IPS DF 4.7 (cell line): ENCODE measurements at regions not wholly inside any gene's neighbourhood (a gene's known extent, or its start where the extent isn't known, plus 50 kb on each side); places are given as distances from the start of the nearest gene placed in this dataset.

Experiments
- DNase-seq: peaks from one replicate; pipeline ENCODE4 v3.0.0-alpha.2; 2013; ENCODE audit warnings: low spot score; ENCODE audit errors: extremely low read depth

DNA sequence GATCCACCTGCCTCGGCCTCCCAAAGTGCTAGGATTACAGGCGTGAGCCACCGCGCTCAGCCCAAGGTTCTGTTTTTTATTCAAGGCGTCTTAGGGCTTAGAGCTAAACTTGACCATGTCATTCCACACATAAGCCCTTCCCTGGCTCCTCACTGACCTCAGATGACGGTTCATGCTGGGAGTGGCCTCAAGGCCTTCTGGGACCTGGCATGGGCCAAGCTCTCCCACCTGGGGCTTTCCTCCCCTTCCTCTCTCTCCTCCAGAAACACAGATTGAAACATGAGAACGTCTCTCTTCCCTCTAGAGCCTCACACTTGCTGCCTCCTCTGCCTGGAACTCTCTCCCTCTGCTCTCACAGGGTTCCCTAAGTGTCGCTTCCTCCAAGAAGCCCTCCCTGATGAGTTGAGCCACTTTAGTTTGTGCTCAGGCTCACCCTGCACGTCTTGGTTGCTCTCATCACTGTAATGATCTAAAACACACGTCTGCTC is 155.6 kb upstream of the IER5L start:
- DNase-seq: no peak

GRCh38 chr9:129332581-129332980 is 154.5 kb upstream of the IER5L start:
- DNase-seq: no peak

- DNase-seq: no peak
Measured at GRCh38 chr9:129331772-129332500, 153.9 kb upstream of the IER5L start.

GRCh38 chr9:129331493-129331765 is 153.4 kb upstream of the IER5L start:
- DNase-seq: no peak

GRCh38 chr9:129330711-129331492 is 152.8 kb upstream of the IER5L start:
- no peak for DNase-seq

GRCh38 chr9:129328355-129329042 is 150.4 kb upstream of the IER5L start:
- no peak for DNase-seq

- DNase-seq: no peak
Measured at GRCh38 chr9:129327552-129328328, 149.7 kb upstream of the IER5L start.

DNA sequence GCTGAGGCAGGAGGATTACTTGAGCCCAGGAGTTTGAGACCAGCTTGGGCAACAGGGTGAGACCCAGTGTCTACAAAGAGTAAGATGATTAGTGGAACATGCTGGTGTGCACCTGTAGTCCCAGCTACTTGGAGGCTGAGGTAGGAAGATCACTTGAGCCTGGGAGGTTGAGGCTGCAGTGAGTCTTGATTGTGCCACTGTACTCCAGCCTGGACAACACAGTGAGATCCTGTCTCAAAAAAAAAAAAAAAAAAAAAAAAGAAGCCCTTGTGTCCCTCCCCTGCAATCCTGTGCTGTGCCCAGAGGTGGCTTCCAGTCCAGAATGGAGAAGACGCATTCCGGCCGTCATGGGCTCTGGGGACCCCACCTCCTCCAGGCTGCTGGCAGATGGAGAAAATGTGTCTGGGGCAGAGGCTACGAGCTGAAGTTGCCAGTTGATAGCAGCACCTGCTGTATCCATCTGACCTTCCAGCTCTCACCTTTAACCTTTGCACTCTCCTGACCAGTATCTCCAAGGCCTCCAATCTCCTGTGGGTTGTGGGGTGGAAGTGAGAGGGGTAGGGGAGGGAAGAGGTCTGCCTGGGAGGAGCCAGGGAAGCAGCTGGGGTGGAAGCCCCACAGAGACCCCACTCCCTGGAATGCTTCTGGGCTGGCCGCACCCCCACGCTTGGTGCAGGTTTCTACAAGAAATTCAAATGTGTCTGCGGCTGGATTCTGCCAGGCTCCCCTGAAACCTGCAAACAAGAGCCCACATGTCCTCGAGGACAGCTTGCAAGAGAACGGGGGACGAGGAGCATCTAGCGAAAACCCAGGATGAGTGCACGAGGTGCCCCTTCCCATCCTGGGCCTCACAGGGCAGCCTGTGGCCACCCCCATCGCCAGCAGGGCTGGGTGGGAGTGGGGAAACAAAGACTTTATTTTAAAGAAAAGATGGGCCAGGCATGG is 148.3 kb upstream of the IER5L start:
- no peak for DNase-seq

GRCh38 chr9:129324808-129325502 is 146.9 kb upstream of the IER5L start:
- no peak for DNase-seq

GRCh38 chr9:129323999-129324553 is 146.0 kb upstream of the IER5L start:
- DNase-seq: no peak

GRCh38 chr9:129323376-129323998 is 145.4 kb upstream of the IER5L start:
- no peak for DNase-seq

- DNase-seq: no peak
Measured at GRCh38 chr9:129322641-129323375, 144.7 kb upstream of the IER5L start.

GRCh38 chr9:129322022-129322621 is 144.1 kb upstream of the IER5L start:
- DNase-seq: no peak

GRCh38 chr9:129321286-129322021 is 143.4 kb upstream of the IER5L start:
- no peak for DNase-seq

DNA sequence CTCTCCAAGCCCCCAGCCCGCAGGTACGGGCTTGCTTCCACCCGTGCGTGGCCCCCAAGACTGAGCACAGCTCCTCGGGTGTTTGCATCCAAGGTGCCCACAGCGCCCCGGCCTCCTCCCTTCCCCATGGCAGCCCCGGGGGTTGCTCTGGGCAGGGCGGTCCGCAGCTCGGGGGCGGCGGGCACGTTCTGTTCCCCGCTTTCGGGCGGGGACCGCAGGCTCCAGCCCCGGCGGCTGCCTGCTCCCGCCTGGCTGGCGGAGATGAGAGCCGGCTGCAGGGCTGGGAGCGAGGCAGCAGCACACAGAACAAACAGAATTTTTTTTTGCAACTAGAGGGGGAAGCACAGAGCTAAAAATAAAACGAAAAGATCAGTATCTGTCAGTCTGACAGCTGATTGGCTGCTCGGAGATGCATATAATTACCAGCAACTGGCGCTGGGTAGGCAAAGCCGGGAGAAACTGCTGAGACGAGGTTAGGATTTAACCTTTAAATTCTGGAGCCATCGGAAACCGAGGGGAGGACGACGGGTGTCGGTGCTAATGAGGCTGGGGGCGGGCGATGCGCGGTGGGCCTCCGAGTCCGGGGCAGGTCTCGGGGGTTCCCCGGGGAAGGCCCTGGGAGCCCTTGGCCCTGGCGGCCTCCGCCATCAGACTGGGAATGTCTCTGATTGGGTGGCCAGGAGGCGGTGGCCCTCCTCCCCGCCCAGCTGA is 142.7 kb upstream of the IER5L start:
- no peak for DNase-seq

DNA sequence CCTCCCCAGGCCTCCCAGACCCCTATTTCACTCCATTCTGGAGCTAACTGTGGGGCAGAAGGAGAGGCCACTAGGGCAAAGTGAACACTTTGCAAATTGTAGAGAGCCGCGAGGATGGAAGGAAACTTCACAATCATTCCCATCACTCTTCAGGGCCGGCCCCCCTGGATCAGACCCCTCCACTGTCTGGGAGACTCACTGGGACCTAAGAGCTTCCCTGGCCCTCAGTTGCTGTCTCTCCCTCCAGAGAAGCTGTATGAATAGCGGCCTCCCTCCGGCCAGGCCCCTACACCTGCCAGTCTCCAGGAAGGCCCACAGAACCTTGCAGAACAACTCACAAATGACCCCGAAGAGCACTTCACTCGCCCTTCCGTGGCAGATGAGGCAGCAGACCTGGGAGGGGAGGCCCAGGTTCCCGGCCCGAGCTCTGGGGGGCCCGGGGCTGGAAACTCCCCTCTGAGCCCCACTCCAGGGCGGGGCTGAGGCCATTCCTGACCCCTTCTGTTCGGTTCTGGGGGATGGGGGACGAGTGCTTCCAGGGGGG is 141.9 kb upstream of the IER5L start:
- DNase-seq: no peak
